ENCODE measurements at regions not wholly inside any gene's neighbourhood (a gene's known extent, or its start where the extent isn't known, plus 50 kb on each side); places are given as distances from the start of the nearest gene placed in this dataset.
"Not testable (repeated sequence)": the region's sequence is repeated elsewhere in the genome, so short reads cannot be mapped to it uniquely, and the experiment has no call there.

- TF ChIP-seq CTCF (IDR thresholded peaks at IDR 0.05; ENCODE audit: low read depth, low read length) = no peak
- DNase-seq (ENCODE audit: extremely low read depth, low read depth) = no peak
These were observed 365.0 kb downstream of the MAT2B start for GRCh38 chr5:163870441-163870840.

GRCh38 chr5:163874431-163874830, 369.0 kb downstream of the MAT2B start:
- no peak for DNase-seq (ENCODE audit: extremely low read depth, low read depth)

GRCh38 chr5:163874912-163875311, 369.5 kb downstream of the MAT2B start:
- DNase-seq (ENCODE audit: extremely low read depth, low read depth) = not testable (repeated sequence)

More at GRCh38 chr5:163874431-163874830, 369.0 kb downstream of the MAT2B start:
- TF ChIP-seq CTCF (IDR thresholded peaks at IDR 0.05; ENCODE audit: low read depth, low read length) = no peak

GRCh38 chr5:163877865-163878264, 372.4 kb downstream of the MAT2B start:
- TF ChIP-seq CTCF (IDR thresholded peaks at IDR 0.05; ENCODE audit: low read depth, low read length) = no peak

GRCh38 chr5:163878490-163878889, 373.1 kb downstream of the MAT2B start:
- TF ChIP-seq CTCF (IDR thresholded peaks at IDR 0.05; ENCODE audit: low read depth, low read length) = no peak
- DNase-seq (ENCODE audit: extremely low read depth, low read depth) = no peak

More at GRCh38 chr5:163877865-163878264, 372.4 kb downstream of the MAT2B start:
- no peak for DNase-seq (ENCODE audit: extremely low read depth, low read depth)

GRCh38 chr5:163880302-163880701, 374.9 kb downstream of the MAT2B start:
- no peak for TF ChIP-seq CTCF (IDR thresholded peaks at IDR 0.05; ENCODE audit: low read depth, low read length)
- DNase-seq (ENCODE audit: extremely low read depth, low read depth) = no peak

- DNase-seq (ENCODE audit: extremely low read depth, low read depth) = no peak
- TF ChIP-seq CTCF (IDR thresholded peaks at IDR 0.05; ENCODE audit: low read depth, low read length) = no peak
These were observed 379.7 kb downstream of the MAT2B start for GRCh38 chr5:163885117-163885516.

DNA sequence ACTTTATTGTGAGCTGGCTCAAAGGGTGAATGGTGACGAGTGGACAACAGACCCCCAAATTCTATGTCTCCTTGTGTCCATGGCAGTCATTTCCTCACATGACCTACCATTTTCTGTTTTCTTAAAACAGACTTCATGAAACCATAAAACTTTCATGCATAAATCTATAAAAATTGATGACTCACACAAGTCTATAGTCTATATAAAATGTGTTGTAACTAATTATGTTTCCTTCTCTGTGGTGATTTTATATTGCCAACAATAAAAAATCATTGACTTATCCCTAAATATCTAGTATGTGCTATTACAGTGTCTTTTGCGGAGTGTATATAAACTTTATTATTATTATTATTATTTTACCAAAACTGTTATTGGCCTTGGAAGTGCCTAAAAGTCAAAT, 382.4 kb downstream of the MAT2B start:
- TF ChIP-seq CTCF (IDR thresholded peaks at IDR 0.05; ENCODE audit: low read depth, low read length) = no peak
- DNase-seq (ENCODE audit: extremely low read depth, low read depth) = no peak
